ENCODE measurements at regions not wholly inside any gene's neighbourhood (a gene's known extent, or its start where the extent isn't known, plus 50 kb on each side); places are given as distances from the start of the nearest gene placed in this dataset.

GRCh38 chr4:91914176-91914804 is 389.5 kb upstream of the GRID2 start:
- Histone ChIP-seq H3K4me2 (ENCODE audit: low read length) (no peak overlapping the region), H3K4me1 (ENCODE audit: insufficient read depth, low read length) (no peaks in the 10 kb centered on the region), H3K27ac (ENCODE audit: low read depth, low read length) (no peak overlapping the region), H3K36me3 (ENCODE audit: insufficient read depth, low read length) (no peaks in the 10 kb centered on the region), H4K20me1 (ENCODE audit: insufficient read depth, low read length) (no peaks in the 10 kb centered on the region), H3K27me3 (ENCODE audit: insufficient read depth, low read length) (no peaks in the 10 kb centered on the region), H3K9ac (ENCODE audit: low read length) (no peak overlapping the region), H3K79me2 (ENCODE audit: insufficient read depth, low read length) (no peaks in the 10 kb centered on the region), H2AFZ (ENCODE audit: low read depth, low read length) (no peak overlapping the region), H3K4me3 (ENCODE audit: insufficient read depth, low read depth, low read length) (no peak overlapping the region), H3K9me3 (ENCODE audit: insufficient read depth, low read depth, low read length) (no peaks in the 10 kb centered on the region)
- no peak for TF ChIP-seq EZH2 (IDR thresholded peaks at IDR 0.05; ENCODE audit: insufficient read depth, low read length)
- TF ChIP-seq, protein P1, sequence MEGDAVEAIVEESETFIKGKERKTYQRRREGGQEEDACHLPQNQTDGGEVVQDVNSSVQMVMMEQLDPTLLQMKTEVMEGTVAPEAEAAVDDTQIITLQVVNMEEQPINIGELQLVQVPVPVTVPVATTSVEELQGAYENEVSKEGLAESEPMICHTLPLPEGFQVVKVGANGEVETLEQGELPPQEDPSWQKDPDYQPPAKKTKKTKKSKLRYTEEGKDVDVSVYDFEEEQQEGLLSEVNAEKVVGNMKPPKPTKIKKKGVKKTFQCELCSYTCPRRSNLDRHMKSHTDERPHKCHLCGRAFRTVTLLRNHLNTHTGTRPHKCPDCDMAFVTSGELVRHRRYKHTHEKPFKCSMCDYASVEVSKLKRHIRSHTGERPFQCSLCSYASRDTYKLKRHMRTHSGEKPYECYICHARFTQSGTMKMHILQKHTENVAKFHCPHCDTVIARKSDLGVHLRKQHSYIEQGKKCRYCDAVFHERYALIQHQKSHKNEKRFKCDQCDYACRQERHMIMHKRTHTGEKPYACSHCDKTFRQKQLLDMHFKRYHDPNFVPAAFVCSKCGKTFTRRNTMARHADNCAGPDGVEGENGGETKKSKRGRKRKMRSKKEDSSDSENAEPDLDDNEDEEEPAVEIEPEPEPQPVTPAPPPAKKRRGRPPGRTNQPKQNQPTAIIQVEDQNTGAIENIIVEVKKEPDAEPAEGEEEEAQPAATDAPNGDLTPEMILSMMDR (IDR thresholded peaks at IDR 0.05; ENCODE audit: insufficient read depth, low read depth, low read length): no peak
- no peak overlapping the region for H3K27ac Mint-ChIP-seq (ENCODE audit: unreplicated experiment)
- FAIRE-seq (no peak), DNase-seq (ENCODE audit: low read depth) (no peak)
- H3K36me3 Mint-ChIP-seq (ENCODE audit: low read depth, unreplicated experiment): no peaks in the 10 kb centered on the region
- no peaks in the 10 kb centered on the region for H3K27me3 Mint-ChIP-seq (ENCODE audit: low read depth, unreplicated experiment)
- no peaks in the 10 kb centered on the region for H3K9me3 Mint-ChIP-seq (ENCODE audit: unreplicated experiment)
- H3K4me1 Mint-ChIP-seq (ENCODE audit: low read depth, unreplicated experiment): no peaks in the 10 kb centered on the region
- H3K4me3 Mint-ChIP-seq (ENCODE audit: unreplicated experiment): no peak overlapping the region

DNA sequence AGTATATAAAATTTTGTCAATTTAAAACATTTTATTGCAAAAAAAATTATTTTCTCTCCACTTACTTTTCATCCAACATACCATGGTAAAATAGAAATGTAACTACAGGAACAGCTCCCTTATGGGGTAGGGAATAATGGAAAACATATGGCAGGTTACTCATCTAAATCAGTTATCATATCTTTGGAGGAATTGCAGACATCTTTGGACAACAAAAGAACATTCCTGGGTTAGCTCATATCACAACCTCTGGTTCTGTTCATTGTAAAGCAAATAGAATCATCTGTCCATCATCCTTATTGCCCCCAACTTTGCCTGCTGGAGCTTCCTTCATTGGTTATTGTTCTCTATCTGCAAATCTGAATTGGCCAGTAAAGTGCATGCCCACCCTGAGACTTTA is 387.5 kb upstream of the GRID2 start:
- TF ChIP-seq, protein P1 (IDR thresholded peaks at IDR 0.05; ENCODE audit: insufficient read depth, low read depth, low read length): no peak
- no peak for TF ChIP-seq EZH2 (IDR thresholded peaks at IDR 0.05; ENCODE audit: insufficient read depth, low read length)
- DNase-seq (ENCODE audit: low read depth) (no peak), FAIRE-seq (no peak)
- Mint-ChIP-seq H3K36me3 (ENCODE audit: low read depth, unreplicated experiment) (no peaks in the 10 kb centered on the region), H3K4me3 (ENCODE audit: unreplicated experiment) (no peak overlapping the region), H3K27me3 (ENCODE audit: low read depth, unreplicated experiment) (no peaks in the 10 kb centered on the region), H3K27ac (ENCODE audit: unreplicated experiment) (no peak overlapping the region), H3K4me1 (ENCODE audit: low read depth, unreplicated experiment) (no peaks in the 10 kb centered on the region), H3K9me3 (ENCODE audit: unreplicated experiment) (no peaks in the 10 kb centered on the region)
- Histone ChIP-seq H3K36me3 (ENCODE audit: insufficient read depth, low read length) (no peaks in the 10 kb centered on the region), H4K20me1 (ENCODE audit: insufficient read depth, low read length) (no peaks in the 10 kb centered on the region), H3K27me3 (ENCODE audit: insufficient read depth, low read length) (no peaks in the 10 kb centered on the region), H3K4me3 (ENCODE audit: insufficient read depth, low read depth, low read length) (no peak overlapping the region), H3K4me2 (ENCODE audit: low read length) (no peak overlapping the region), H3K4me1 (ENCODE audit: insufficient read depth, low read length) (no peaks in the 10 kb centered on the region), H3K27ac (ENCODE audit: low read depth, low read length) (no peak overlapping the region), H3K9ac (ENCODE audit: low read length) (no peak overlapping the region), H2AFZ (ENCODE audit: low read depth, low read length) (no peak overlapping the region), H3K9me3 (ENCODE audit: insufficient read depth, low read depth, low read length) (no peaks in the 10 kb centered on the region), H3K79me2 (ENCODE audit: insufficient read depth, low read length) (no peaks in the 10 kb centered on the region)

GRCh38 chr4:91924625-91925024 is 379.1 kb upstream of the GRID2 start:
- Histone ChIP-seq H4K20me1 (ENCODE audit: insufficient read depth, low read length) (no peaks in the 10 kb centered on the region), H3K9ac (ENCODE audit: low read length) (no peak overlapping the region), H3K4me2 (ENCODE audit: low read length) (no peak overlapping the region), H3K79me2 (ENCODE audit: insufficient read depth, low read length) (no peaks in the 10 kb centered on the region), H3K9me3 (ENCODE audit: insufficient read depth, low read depth, low read length) (peaks cover 4% of the 10 kb centered on the region), H3K4me3 (ENCODE audit: insufficient read depth, low read depth, low read length) (no peak overlapping the region), H3K36me3 (ENCODE audit: insufficient read depth, low read length) (no peaks in the 10 kb centered on the region), H3K27ac (ENCODE audit: low read depth, low read length) (no peak overlapping the region), H2AFZ (ENCODE audit: low read depth, low read length) (no peak overlapping the region), H3K4me1 (ENCODE audit: insufficient read depth, low read length) (no peaks in the 10 kb centered on the region), H3K27me3 (ENCODE audit: insufficient read depth, low read length) (no peaks in the 10 kb centered on the region)
- H3K27ac Mint-ChIP-seq (ENCODE audit: unreplicated experiment): no peak overlapping the region
- H3K36me3 Mint-ChIP-seq (ENCODE audit: low read depth, unreplicated experiment): no peaks in the 10 kb centered on the region
- no peaks in the 10 kb centered on the region for H3K27me3 Mint-ChIP-seq (ENCODE audit: low read depth, unreplicated experiment)
- DNase-seq (ENCODE audit: low read depth): no peak
- no peak for TF ChIP-seq EZH2 (IDR thresholded peaks at IDR 0.05; ENCODE audit: insufficient read depth, low read length)
- TF ChIP-seq, protein P1 (IDR thresholded peaks at IDR 0.05; ENCODE audit: insufficient read depth, low read depth, low read length): no peak
- H3K4me1 Mint-ChIP-seq (ENCODE audit: low read depth, unreplicated experiment): no peaks in the 10 kb centered on the region
- FAIRE-seq: no peak
- H3K4me3 Mint-ChIP-seq (ENCODE audit: unreplicated experiment): no peak overlapping the region
- H3K9me3 Mint-ChIP-seq (ENCODE audit: unreplicated experiment): no peaks in the 10 kb centered on the region
